ENCODE measurements at regions not wholly inside any gene's neighbourhood (a gene's known extent, or its start where the extent isn't known, plus 50 kb on each side); places are given as distances from the start of the nearest gene placed in this dataset.
A peak's percentile ranks its signal among the peaks of the same experiment; 100 is the strongest.
"Not testable (repeated sequence)": the region's sequence is repeated elsewhere in the genome, so short reads cannot be mapped to it uniquely, and the experiment has no call there.

- Histone ChIP-seq H3K4me1 (peaks cover 41% of the 10 kb centered on the region), H3K4me3 (no peak overlapping the region), H3K9me3 (no peaks in the 10 kb centered on the region), H3K27ac (peak overlapping the region; percentile 39 to 87 (median 77)), H3K27me3 (no peaks in the 10 kb centered on the region), H3K36me3 (replicated peaks in 1 of 2; ENCODE audit: insufficient read depth in 1 of 2, low read depth in 2 of 2) (no peaks in the 10 kb centered on the region)
- TF ChIP-seq, protein P1, sequence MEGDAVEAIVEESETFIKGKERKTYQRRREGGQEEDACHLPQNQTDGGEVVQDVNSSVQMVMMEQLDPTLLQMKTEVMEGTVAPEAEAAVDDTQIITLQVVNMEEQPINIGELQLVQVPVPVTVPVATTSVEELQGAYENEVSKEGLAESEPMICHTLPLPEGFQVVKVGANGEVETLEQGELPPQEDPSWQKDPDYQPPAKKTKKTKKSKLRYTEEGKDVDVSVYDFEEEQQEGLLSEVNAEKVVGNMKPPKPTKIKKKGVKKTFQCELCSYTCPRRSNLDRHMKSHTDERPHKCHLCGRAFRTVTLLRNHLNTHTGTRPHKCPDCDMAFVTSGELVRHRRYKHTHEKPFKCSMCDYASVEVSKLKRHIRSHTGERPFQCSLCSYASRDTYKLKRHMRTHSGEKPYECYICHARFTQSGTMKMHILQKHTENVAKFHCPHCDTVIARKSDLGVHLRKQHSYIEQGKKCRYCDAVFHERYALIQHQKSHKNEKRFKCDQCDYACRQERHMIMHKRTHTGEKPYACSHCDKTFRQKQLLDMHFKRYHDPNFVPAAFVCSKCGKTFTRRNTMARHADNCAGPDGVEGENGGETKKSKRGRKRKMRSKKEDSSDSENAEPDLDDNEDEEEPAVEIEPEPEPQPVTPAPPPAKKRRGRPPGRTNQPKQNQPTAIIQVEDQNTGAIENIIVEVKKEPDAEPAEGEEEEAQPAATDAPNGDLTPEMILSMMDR (IDR thresholded peaks at IDR 0.05): no peak
- TF ChIP-seq POLR2A (IDR thresholded peaks at IDR 0.05): no peak
- 41 to 44% methylated on average over 1 of the region's 1 CpG for WGBS, 2 donors
- no peak for ATAC-seq
- intact Hi-C loops (cut with DNase I): no loop called here
- no peak for DNase-seq
Observed at GRCh38 chr13:33677215-33677614, 140.7 kb upstream of the RFC3 start.

GRCh38 chr13:33678084-33678483 lies 139.9 kb upstream of the RFC3 start:
- Histone ChIP-seq H3K27ac (peak overlapping the region in 3 of 4 donors; percentile 75 to 87 (median 84)), H3K9me3 (no peaks in the 10 kb centered on the region), H3K4me3 (no peak overlapping the region), H3K27me3 (no peaks in the 10 kb centered on the region), H3K36me3 (replicated peaks in 1 of 2; ENCODE audit: insufficient read depth in 1 of 2, low read depth in 2 of 2) (no peaks in the 10 kb centered on the region), H3K4me1 (peaks cover 41% of the 10 kb centered on the region)
- 85 to 86% methylated on average over 8 to 9 of the region's 9 CpGs for WGBS, 2 donors
- DNase-seq (no peak), ATAC-seq (no peak)
- no peak for TF ChIP-seq POLR2A (IDR thresholded peaks at IDR 0.05)
- TF ChIP-seq, protein P1 (IDR thresholded peaks at IDR 0.05): no peak
- intact Hi-C loops (cut with DNase I): no loop called here

DNA sequence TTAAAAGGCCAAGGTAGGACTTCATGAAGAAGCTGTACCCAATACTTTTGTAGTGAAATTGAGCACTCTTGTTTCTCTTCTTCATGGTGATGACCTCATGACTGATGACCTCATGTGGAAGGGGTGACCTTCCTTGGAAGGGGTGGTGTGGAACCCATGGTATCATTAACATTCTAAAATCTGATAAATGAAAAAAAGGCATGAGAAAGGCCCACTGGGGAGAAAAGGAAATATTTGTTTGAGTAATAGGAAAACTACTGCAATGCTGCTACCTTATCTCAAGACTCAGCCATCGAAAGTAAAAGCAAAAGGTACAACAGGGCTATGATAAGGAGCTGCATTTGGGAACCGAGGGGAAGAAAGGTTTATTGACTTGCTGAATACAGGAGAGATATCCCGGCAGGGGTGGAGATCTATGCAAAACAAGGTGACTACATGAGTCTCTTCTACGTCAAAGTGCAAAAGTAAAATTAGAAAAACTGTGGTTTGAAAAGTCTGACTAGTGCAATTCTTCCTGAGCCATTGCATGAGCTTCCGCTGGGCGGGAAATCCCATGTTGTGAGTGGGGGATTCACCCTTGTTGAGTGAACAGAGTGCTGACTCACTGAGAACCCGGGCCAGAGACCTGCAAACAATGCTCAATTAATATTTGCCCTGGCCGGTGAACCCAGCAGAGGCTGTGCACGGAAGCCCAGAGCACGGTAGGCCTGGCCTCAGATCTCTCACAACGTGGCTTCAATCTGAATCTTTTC lies 138.9 kb upstream of the RFC3 start:
- Histone ChIP-seq H3K9me3 (no peaks in the 10 kb centered on the region), H3K4me3 (no peak overlapping the region), H3K27ac (peak overlapping the region; percentile 59 to 87 (median 80)), H3K27me3 (no peaks in the 10 kb centered on the region), H3K36me3 (replicated peaks in 1 of 2; ENCODE audit: insufficient read depth in 1 of 2, low read depth in 2 of 2) (no peaks in the 10 kb centered on the region), H3K4me1 (peaks cover 41% of the 10 kb centered on the region)
- peak; percentile 75 to 82 (median 81) for DNase-seq
- 11 to 17% methylated on average over 11 of the region's 11 CpGs for WGBS, 2 donors
- ATAC-seq: peak; percentile 78
- TF ChIP-seq, protein P1 (IDR thresholded peaks at IDR 0.05): no peak
- TF ChIP-seq POLR2A (IDR thresholded peaks at IDR 0.05): no peak
- intact Hi-C loops (cut with DNase I): no loop called here

GRCh38 chr13:33679658-33680012 lies 138.3 kb upstream of the RFC3 start:
- Histone ChIP-seq H3K36me3 (replicated peaks in 1 of 2; ENCODE audit: insufficient read depth in 1 of 2, low read depth in 2 of 2) (no peaks in the 10 kb centered on the region), H3K27me3 (no peaks in the 10 kb centered on the region), H3K9me3 (no peaks in the 10 kb centered on the region), H3K4me3 (no peak overlapping the region), H3K27ac (peak overlapping the region; percentile 59 to 87 (median 80)), H3K4me1 (peaks cover 41% of the 10 kb centered on the region)
- TF ChIP-seq, protein P1 (IDR thresholded peaks at IDR 0.05): no peak
- TF ChIP-seq POLR2A (IDR thresholded peaks at IDR 0.05): no peak
- intact Hi-C loops (cut with DNase I): no loop called here
- DNase-seq (no peak), ATAC-seq (no peak)
- 67 to 75% methylated on average over 1 of the region's 1 CpG for WGBS, 2 donors

DNA sequence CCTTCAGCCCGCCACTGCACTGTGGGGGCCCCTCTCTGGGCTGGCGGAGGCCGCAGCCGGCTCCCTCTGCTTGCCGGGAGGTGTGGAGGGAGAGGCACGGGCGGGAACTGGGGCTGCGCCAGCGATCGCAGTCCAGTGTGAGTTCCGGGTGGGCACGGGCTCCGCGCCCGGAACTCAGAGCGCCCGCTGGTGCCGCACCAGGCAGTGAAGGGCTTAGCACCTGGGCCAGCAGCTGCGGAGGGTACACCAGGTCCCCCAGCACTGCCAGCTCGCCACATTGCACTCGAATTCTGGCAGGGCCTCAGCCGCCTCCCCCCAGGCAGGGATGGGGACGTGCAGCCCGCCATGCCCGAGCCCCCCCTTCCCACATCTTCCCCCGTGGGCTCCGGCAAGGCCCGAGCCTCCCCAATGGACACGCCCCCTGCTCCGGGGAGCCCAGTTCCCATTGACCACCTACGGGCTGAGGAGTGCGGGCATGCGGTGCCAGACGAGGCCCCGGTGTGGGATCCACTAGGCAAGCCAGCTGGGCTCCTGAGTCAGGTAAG lies 135.9 kb upstream of the RFC3 start:
- Histone ChIP-seq H3K9me3 (no peaks in the 10 kb centered on the region), H3K36me3 (replicated peaks in 1 of 2; ENCODE audit: insufficient read depth in 1 of 2, low read depth in 2 of 2) (no peaks in the 10 kb centered on the region), H3K4me3 (no peak overlapping the region), H3K27me3 (no peaks in the 10 kb centered on the region), H3K4me1 (peaks cover 27% of the 10 kb centered on the region), H3K27ac (no peak overlapping the region)
- intact Hi-C loops (cut with DNase I): no loop called here
- DNase-seq: no peak
- no peak for TF ChIP-seq POLR2A (IDR thresholded peaks at IDR 0.05)
- TF ChIP-seq, protein P1 (IDR thresholded peaks at IDR 0.05): no peak
- no peak for ATAC-seq
- 94 to 96% methylated on average over 13 to 26 of the region's 35 CpGs for WGBS, 2 donors

GRCh38 chr13:33682646-33683045 lies 135.3 kb upstream of the RFC3 start:
- H3K27me3 ChIP-seq; H3K4me3 ChIP-seq; intact Hi-C loops (cut with DNase I); H3K36me3 ChIP-seq (replicated peaks in 1 of 2; ENCODE audit: insufficient read depth in 1 of 2, low read depth in 2 of 2); H3K9me3 ChIP-seq; H3K27ac ChIP-seq; DNase-seq; ATAC-seq: not testable (repeated sequence)
- H3K4me1 ChIP-seq: peaks cover 22% of the 10 kb centered on the region
- 73 to 91% methylated on average over 4 to 5 of the region's 5 CpGs for whole genome bisulfite sequencing, 2 donors
